H1 (cell line): ENCODE measurements at regions not wholly inside any gene's neighbourhood (a gene's known extent, or its start where the extent isn't known, plus 50 kb on each side); places are given as distances from the start of the nearest gene placed in this dataset.

Source experiments
- CEBPB ChIP-seq: IDR thresholded peaks from 2 replicates; pipeline ENCODE4 v1.6.1; 2012; ENCODE audit warnings: low read depth, low read length
- CHD2 ChIP-seq: IDR thresholded peaks from 2 replicates; pipeline ENCODE4 v1.6.1; 2012; ENCODE audit warnings: low read length, improper control_type of control experiment
- CTCF ChIP-seq, 3 experiments: IDR thresholded peaks; 1 replicate in 2 of 3; 2 replicates in 1 of 3; pipeline versions ENCODE4 v1.5.1 to v1.6.1; 2011; ENCODE audit warnings: low read length in 3 of 3, mild to moderate bottlenecking in 3 of 3, inconsistent platforms in 2 of 3, low read depth in 1 of 3, moderate library complexity in 1 of 3; ENCODE audit not compliant: insufficient read depth in 1 of 3; ENCODE audit errors: control extremely low read depth in 1 of 3
- HDAC6 ChIP-seq: IDR thresholded peaks from one replicate; pipeline ENCODE4 v1.7.1; 2012; ENCODE audit warnings: low read depth, mild to moderate bottlenecking, inconsistent platforms, low read length, moderate library complexity
- SIN3A ChIP-seq, 2 experiments: IDR thresholded peaks in 1 of 2; conservative IDR thresholded peaks in 1 of 2; 2 replicates each; pipeline ENCODE4 v1.6.1; 2011 to 2012; ENCODE audit warnings: low read length in 2 of 2, improper control_type of control experiment in 1 of 2, low read depth in 1 of 2, mild to moderate bottlenecking in 1 of 2
- SP1 ChIP-seq: IDR thresholded peaks from 2 replicates; pipeline ENCODE4 v1.6.1; 2011; ENCODE audit warnings: low read depth, low read length

DNA sequence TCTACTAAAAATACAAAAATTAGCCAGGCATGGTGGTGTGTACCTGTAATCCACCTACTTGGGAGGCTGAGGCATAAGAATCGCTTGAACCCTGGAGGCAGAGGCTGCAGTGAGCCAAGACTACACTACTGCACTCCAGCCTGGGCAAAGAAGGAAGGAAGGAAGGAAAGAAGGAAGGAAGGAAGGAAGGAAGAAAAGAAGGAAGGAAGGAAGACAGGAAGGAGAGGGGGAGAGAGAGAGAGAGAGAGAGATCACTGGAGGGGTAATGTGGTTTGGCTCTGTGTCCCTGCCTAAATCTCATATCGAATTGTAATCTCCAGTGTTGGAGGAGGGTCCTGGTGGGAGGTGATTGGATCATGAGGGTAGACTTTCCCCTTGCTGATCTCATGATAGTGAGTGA, 165.5 kb downstream of the KCTD15 start:
- TF ChIP-seq SP1 (no peak), CEBPB (no peak), HDAC6 (no peak), SIN3A (conservative IDR thresholded peaks at IDR 0.05 in 1 of 2, IDR thresholded peaks at IDR 0.05 in 1 of 2; ENCODE audit: low read depth in 1 of 2, low read length in 2 of 2) (no peak), CTCF (IDR thresholded peaks at IDR 0.05; ENCODE audit: control extremely low read depth in 1 of 3, insufficient read depth in 1 of 3, low read depth in 1 of 3, low read length in 3 of 3) (no peak), CHD2 (no peak)
